IMR-90 (cell line): ENCODE measurements at regions not wholly inside any gene's neighbourhood (a gene's known extent, or its start where the extent isn't known, plus 50 kb on each side); places are given as distances from the start of the nearest gene placed in this dataset.

Experiments
- ATAC-seq: fragments of 200-7000 bp; cut with Tn5 transposase; 2 replicates; pipeline ENCODE4 v1.9.1; 2020; ENCODE audit warnings: low read depth, mild to moderate bottlenecking, moderate library complexity
- BruUV-seq: library from RNA; stranded (reverse); fragments of 400-500 nt; replicated peaks from 2 replicates; lab custom pipeline; 2021; lab: Mats Ljungman, UMichigan
- CTCF ChIA-PET: fragments of 300-600 bp; formaldehyde crosslinking; extraction: SDS; loops from one replicate; lab custom pipeline; 2021; ENCODE audit warnings: antibody characterized with exemption; lab: Yijun Ruan, JAX
- POLR2A ChIA-PET: fragments of 300-600 bp; sonication (Branson Sonifier 250); formaldehyde crosslinking; loops from one replicate; lab custom pipeline; 2022; ENCODE audit warnings: antibody characterized with exemption; ENCODE audit not compliant: unreplicated experiment; lab: Charles Lee
- DNase-seq: peaks from one replicate; pipeline ENCODE4 v3.0.0; 2013
- H2AFZ ChIP-seq: replicated peaks from 2 replicates; pipeline ENCODE3; 2013; ENCODE audit warnings: low read length, mild to moderate bottlenecking; ENCODE audit not compliant: poor library complexity
- H2AK5ac ChIP-seq: 2 replicates; pipeline ENCODE4 v1.6.1; 2013; ENCODE audit warnings: low read depth, low read length, inconsistent platforms
- H2AK9ac ChIP-seq: replicated peaks from 2 replicates; pipeline ENCODE3; 2013; ENCODE audit warnings: mild to moderate bottlenecking, low read depth, low read length, moderate library complexity; ENCODE audit not compliant: poor library complexity
- H2BK120ac ChIP-seq: 2 replicates; pipeline ENCODE4 v1.6.1; 2013; ENCODE audit warnings: low read depth, low read length, inconsistent platforms
- H2BK15ac ChIP-seq: 3 replicates; pipeline ENCODE4 v1.6.1; 2013; ENCODE audit warnings: low read depth, low read length, inconsistent platforms
- H2BK20ac ChIP-seq: 2 replicates; pipeline ENCODE4 v1.6.1; 2013; ENCODE audit warnings: low read depth, mild to moderate bottlenecking, inconsistent platforms, low read length, moderate library complexity
- H2BK5ac ChIP-seq: 2 replicates; pipeline ENCODE4 v1.6.1; 2013; ENCODE audit warnings: mild to moderate bottlenecking, low read depth, low read length, inconsistent platforms; ENCODE audit not compliant: poor library complexity, severe bottlenecking
- H3K14ac ChIP-seq: replicated peaks from 2 replicates; pipeline ENCODE4 v1.6.1; 2013; ENCODE audit warnings: low read depth, low read length, inconsistent platforms
- H3K18ac ChIP-seq: 2 replicates; pipeline ENCODE4 v1.6.1; 2013; ENCODE audit warnings: low read depth, low read length, control low read depth
- H3K23ac ChIP-seq: 2 replicates; pipeline ENCODE4 v1.6.1; 2013; ENCODE audit warnings: low read depth, low read length, inconsistent platforms
- H3K27ac ChIP-seq: 2 replicates; pipeline ENCODE4 v1.5.1; 2013; ENCODE audit warnings: mild to moderate bottlenecking, control low read depth, low read length; ENCODE audit not compliant: insufficient read depth
- H3K27me3 ChIP-seq: 2 replicates; pipeline ENCODE4 v1.6.1; 2013; ENCODE audit warnings: low read length; ENCODE audit not compliant: control insufficient read depth, insufficient read depth
- H3K36me3 ChIP-seq: 2 replicates; pipeline ENCODE4 v1.6.1; 2013; ENCODE audit warnings: low read length, mixed read lengths; ENCODE audit not compliant: control insufficient read depth, insufficient read depth
- H3K4ac ChIP-seq: 2 replicates; pipeline ENCODE4 v1.6.1; 2013; ENCODE audit warnings: low read depth, low read length, inconsistent platforms
- H3K4me1 ChIP-seq: 2 replicates; pipeline ENCODE4 v1.6.1; 2013; ENCODE audit warnings: low read length, mixed read lengths; ENCODE audit not compliant: control insufficient read depth, insufficient read depth
- H3K4me2 ChIP-seq: 2 replicates; pipeline ENCODE4 v1.6.1; 2013; ENCODE audit warnings: low read depth, mild to moderate bottlenecking, control low read depth, low read length, moderate library complexity
- H3K4me3 ChIP-seq: 2 replicates; pipeline ENCODE4 v1.5.1; 2013; ENCODE audit warnings: low read depth, mild to moderate bottlenecking, control low read depth, low read length, moderate library complexity; ENCODE audit not compliant: insufficient read depth
- H3K56ac ChIP-seq: 2 replicates; pipeline ENCODE4 v1.6.1; 2013; ENCODE audit warnings: low read length, inconsistent platforms; ENCODE audit not compliant: insufficient read depth; ENCODE audit errors: extremely low read depth
- H3K79me1 ChIP-seq, 2 experiments: 2 replicates each; pipeline ENCODE4 v1.6.1; 2013; ENCODE audit warnings: low read length in 2 of 2, inconsistent platforms in 1 of 2, low read depth in 1 of 2
- H3K9ac ChIP-seq: 2 replicates; pipeline ENCODE4 v1.6.1; 2013; ENCODE audit warnings: low read depth, low read length, control low read depth
- H3K9me1 ChIP-seq: 2 replicates; pipeline ENCODE4 v1.6.1; 2013; ENCODE audit warnings: low read length, inconsistent platforms; ENCODE audit not compliant: insufficient read depth
- H3K9me3 ChIP-seq: 2 replicates; pipeline ENCODE4 v1.6.1; 2013; ENCODE audit warnings: low read length; ENCODE audit not compliant: control insufficient read depth, insufficient read depth
- H4K20me1 ChIP-seq: 2 replicates; pipeline ENCODE4 v1.6.1; 2013; ENCODE audit warnings: low read length, inconsistent platforms; ENCODE audit not compliant: insufficient read depth
- H4K5ac ChIP-seq: 2 replicates; pipeline ENCODE4 v1.6.1; 2013; ENCODE audit warnings: mild to moderate bottlenecking, low read depth, low read length, control low read depth
- H4K8ac ChIP-seq, 2 experiments: 2 replicates each; pipeline ENCODE4 v1.6.1; 2013; ENCODE audit warnings: low read depth in 2 of 2, low read length in 2 of 2, control low read depth in 1 of 2, inconsistent platforms in 1 of 2
- H4K91ac ChIP-seq: 2 replicates; pipeline ENCODE4 v1.6.1; 2013; ENCODE audit warnings: low read depth, low read length, inconsistent platforms; ENCODE audit not compliant: insufficient read depth
- CTCF ChIP-seq: conservative IDR thresholded peaks from 2 replicates; pipeline ENCODE4 v1.5.1; 2012; ENCODE audit warnings: mild to moderate bottlenecking, low read depth, low read length, improper control_type of control experiment
- MAFK ChIP-seq: IDR thresholded peaks from 2 replicates; pipeline ENCODE4 v1.6.1; 2012; ENCODE audit warnings: low read depth, low read length, improper control_type of control experiment
- POLR2A ChIP-seq: IDR thresholded peaks from 2 replicates; pipeline ENCODE4 v1.6.1; 2012; ENCODE audit warnings: mild to moderate bottlenecking, low read depth, low read length
- WGBS, 2 experiments: methylation state at CpG; one replicate each; pipeline versions ENCODE4 v1.1.5 to v1.1.7; 2013; ENCODE audit warnings: missing lambda C conversion rate in 2 of 2; ENCODE audit not compliant: insufficient read length in 1 of 2; ENCODE audit errors: extremely low coverage in 2 of 2; 5-methylcytosine and 5-hydroxymethylcytosine counted together
- dilution Hi-C: fragments of 300-500 bp; cut with HindIII; formaldehyde crosslinking; loops from one replicate; pipeline ENCODE4 v1.14.3; 2018; ENCODE audit warnings: low sequenced_read_pairs; ENCODE audit not compliant: unreplicated experiment
- in situ Hi-C: fragments of 300-500 bp; cut with MboI; formaldehyde crosslinking; loops from 3 replicates; pipeline ENCODE4 v1.14.3; 2019; ENCODE audit warnings: low sequenced_read_pairs, inconsistent platforms, mixed read lengths
- intact Hi-C: fragments of 100-400 bp; cut with micrococcal nuclease; formaldehyde crosslinking; loops from 2 replicates; pipeline ENCODE4 v1.10.0; 2022

GRCh38 chr10:64286533-64286932 is 765.3 kb downstream of the REEP3 start:
- Histone ChIP-seq H2AK9ac (no peak overlapping the region), H3K9me1 (no peaks in the 10 kb centered on the region), H3K27ac (no peak overlapping the region), H3K18ac (no peak overlapping the region), H3K56ac (no peak overlapping the region), H4K91ac (no peak overlapping the region), H3K14ac (no peak overlapping the region), H4K5ac (no peak overlapping the region), H3K9ac (no peak overlapping the region), H3K79me1 (no peaks in the 10 kb centered on the region), H2BK15ac (no peak overlapping the region), H3K9me3 (no peaks in the 10 kb centered on the region), H4K20me1 (no peaks in the 10 kb centered on the region), H2AFZ (no peak overlapping the region), H3K36me3 (no peaks in the 10 kb centered on the region), H3K4me3 (no peak overlapping the region), H2BK120ac (no peak overlapping the region), H3K4ac (no peak overlapping the region), H2BK5ac (no peak overlapping the region), H3K23ac (no peak overlapping the region), H3K27me3 (no peaks in the 10 kb centered on the region), H2BK20ac (no peak overlapping the region), H3K4me1 (no peaks in the 10 kb centered on the region), H2AK5ac (no peak overlapping the region), H3K4me2 (no peak overlapping the region), H4K8ac (no peak overlapping the region)
- POLR2A ChIA-PET: no interaction called here
- no peak for DNase-seq
- in situ Hi-C loops (no loop called here), dilution Hi-C loops (no loop called here), intact Hi-C loops (no loop called here)
- CTCF ChIA-PET: no interaction called here
- no TSS peak for BruUV-seq
- ATAC-seq: no peak
- no CpG with 5 or more reads among the region's 2 CpGs for WGBS, 2 experiments
- TF ChIP-seq CTCF: no peak
- TF ChIP-seq MAFK: no peak
- TF ChIP-seq POLR2A: no peak
